Testis (tissue), 2 donors: ENCODE measurements at regions not wholly inside any gene's neighbourhood (a gene's known extent, or its start where the extent isn't known, plus 50 kb on each side); places are given as distances from the start of the nearest gene placed in this dataset.

Experiments used
- POLR2A ChIP-seq: fragments of 450-650 bp; IDR thresholded peaks from one replicate; pipeline ENCODE4 v1.6.1; 2017; ENCODE audit warnings: antibody characterized with exemption, mild to moderate bottlenecking, moderate library complexity
- TF ChIP-seq, protein P1 (sequence below), 3 experiments: fragments of 450-650 bp in 2 of 3; fragments of 200-600 bp in 1 of 3; sonication (generic) in 1 of 3; IDR thresholded peaks; one replicate each; pipeline ENCODE4 v1.5.1; 2016 to 2019; ENCODE audit warnings: antibody characterized with exemption in 3 of 3, mild to moderate bottlenecking in 2 of 3, moderate library complexity in 1 of 3

DNA sequence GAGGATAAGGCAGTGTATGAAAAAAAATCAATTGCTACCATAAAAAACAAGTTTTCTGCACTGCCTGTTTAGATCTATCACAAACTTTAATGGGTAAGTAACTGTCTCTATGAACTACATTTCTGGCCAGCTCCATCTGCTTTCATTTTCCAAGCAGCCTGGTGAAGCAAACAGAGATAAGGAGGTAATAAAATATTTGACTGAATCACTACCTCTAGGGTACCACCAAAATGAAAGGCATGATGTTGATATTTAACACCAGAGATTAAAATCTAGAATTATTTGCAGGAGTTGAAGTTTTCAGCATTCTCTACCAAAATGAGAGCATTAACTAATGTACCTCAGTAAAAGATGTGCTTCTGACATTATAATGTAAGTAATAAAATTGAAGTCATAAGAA is 863.5 kb upstream of the MGAT4C start:
- TF ChIP-seq, protein P1, sequence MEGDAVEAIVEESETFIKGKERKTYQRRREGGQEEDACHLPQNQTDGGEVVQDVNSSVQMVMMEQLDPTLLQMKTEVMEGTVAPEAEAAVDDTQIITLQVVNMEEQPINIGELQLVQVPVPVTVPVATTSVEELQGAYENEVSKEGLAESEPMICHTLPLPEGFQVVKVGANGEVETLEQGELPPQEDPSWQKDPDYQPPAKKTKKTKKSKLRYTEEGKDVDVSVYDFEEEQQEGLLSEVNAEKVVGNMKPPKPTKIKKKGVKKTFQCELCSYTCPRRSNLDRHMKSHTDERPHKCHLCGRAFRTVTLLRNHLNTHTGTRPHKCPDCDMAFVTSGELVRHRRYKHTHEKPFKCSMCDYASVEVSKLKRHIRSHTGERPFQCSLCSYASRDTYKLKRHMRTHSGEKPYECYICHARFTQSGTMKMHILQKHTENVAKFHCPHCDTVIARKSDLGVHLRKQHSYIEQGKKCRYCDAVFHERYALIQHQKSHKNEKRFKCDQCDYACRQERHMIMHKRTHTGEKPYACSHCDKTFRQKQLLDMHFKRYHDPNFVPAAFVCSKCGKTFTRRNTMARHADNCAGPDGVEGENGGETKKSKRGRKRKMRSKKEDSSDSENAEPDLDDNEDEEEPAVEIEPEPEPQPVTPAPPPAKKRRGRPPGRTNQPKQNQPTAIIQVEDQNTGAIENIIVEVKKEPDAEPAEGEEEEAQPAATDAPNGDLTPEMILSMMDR (IDR thresholded peaks at IDR 0.05) = no peak
- no peak for TF ChIP-seq POLR2A
